ENCODE measurements at regions not wholly inside any gene's neighbourhood (a gene's known extent, or its start where the extent isn't known, plus 50 kb on each side); places are given as distances from the start of the nearest gene placed in this dataset.

- POLR2A ChIA-PET (ENCODE audit: low non-redundant PET) = no interaction called here
- H3K27ac ChIP-seq = no peak overlapping the region
- CTCF ChIA-PET = interaction anchor here (0.6 to 0.7 kb wide), 2 partner anchors 288 to 655 kb away, joined by 3 to 5 read pairs; no protein-coding TSS in a partner anchor
- no peak for DNase-seq (ENCODE audit: low spot score)
- no peak for TF ChIP-seq CTCF (conservative IDR thresholded peaks at IDR 0.05; ENCODE audit: low read depth)
Measured at GRCh38 chr14:39984323-39984722, 552.1 kb upstream of the FBXO33 start.

GRCh38 chr14:39977198-39977597 lies 545.0 kb upstream of the FBXO33 start:
- no peak for DNase-seq (ENCODE audit: low spot score)
- TF ChIP-seq CTCF (conservative IDR thresholded peaks at IDR 0.05; ENCODE audit: low read depth) = no peak
- CTCF ChIA-PET = no interaction called here
- POLR2A ChIA-PET (ENCODE audit: low non-redundant PET) = no interaction called here
- H3K27ac ChIP-seq = no peak overlapping the region

GRCh38 chr14:39974036-39974435 lies 541.8 kb upstream of the FBXO33 start:
- ChIA-PET POLR2A (ENCODE audit: low non-redundant PET) (no interaction called here), CTCF (no interaction called here)
- no peak for TF ChIP-seq CTCF (conservative IDR thresholded peaks at IDR 0.05; ENCODE audit: low read depth)
- DNase-seq (ENCODE audit: low spot score) = no peak
- no peak overlapping the region for H3K27ac ChIP-seq

GRCh38 chr14:39972704-39973103 lies 540.5 kb upstream of the FBXO33 start:
- POLR2A ChIA-PET (ENCODE audit: low non-redundant PET) = no interaction called here
- no peak for DNase-seq (ENCODE audit: low spot score)
- TF ChIP-seq CTCF (conservative IDR thresholded peaks at IDR 0.05; ENCODE audit: low read depth) = no peak
- H3K27ac ChIP-seq = no peak overlapping the region
- CTCF ChIA-PET = interaction anchor here (0.7 kb wide), 1 partner anchor 32 kb away, joined by 3 read pairs; no protein-coding TSS in a partner anchor

GRCh38 chr14:39967885-39968284 lies 535.7 kb upstream of the FBXO33 start:
- ChIA-PET POLR2A (ENCODE audit: low non-redundant PET) (no interaction called here), CTCF (no interaction called here)
- no peak overlapping the region for H3K27ac ChIP-seq
- TF ChIP-seq CTCF (conservative IDR thresholded peaks at IDR 0.05; ENCODE audit: low read depth) = no peak
- DNase-seq (ENCODE audit: low spot score) = no peak

GRCh38 chr14:39957987-39958386 lies 525.8 kb upstream of the FBXO33 start:
- no peak for DNase-seq (ENCODE audit: low spot score)
- ChIA-PET POLR2A (ENCODE audit: low non-redundant PET) (no interaction called here), CTCF (no interaction called here)
- TF ChIP-seq CTCF (conservative IDR thresholded peaks at IDR 0.05; ENCODE audit: low read depth) = no peak
- H3K27ac ChIP-seq = no peak overlapping the region

GRCh38 chr14:39957290-39957689 lies 525.1 kb upstream of the FBXO33 start:
- CTCF ChIA-PET = interaction anchor here (0.6 kb wide), 1 partner anchor 27 kb away, joined by 3 read pairs; no protein-coding TSS in a partner anchor
- POLR2A ChIA-PET (ENCODE audit: low non-redundant PET) = no interaction called here
- no peak for DNase-seq (ENCODE audit: low spot score)
- TF ChIP-seq CTCF (conservative IDR thresholded peaks at IDR 0.05; ENCODE audit: low read depth) = no peak
- H3K27ac ChIP-seq = no peak overlapping the region

Data from RWPE1 (cell line).